Ecto neural progenitor cell (in vitro differentiated cells): ENCODE measurements at regions not wholly inside any gene's neighbourhood (a gene's known extent, or its start where the extent isn't known, plus 50 kb on each side); places are given as distances from the start of the nearest gene placed in this dataset.
"Not testable (repeated sequence)": the region's sequence is repeated elsewhere in the genome, so short reads cannot be mapped to it uniquely, and the experiment has no call there.

Experiments
- DNase-seq: peaks from one replicate; pipeline ENCODE4 v3.0.0-alpha.2; 2018; ENCODE audit warnings: low spot score

DNA sequence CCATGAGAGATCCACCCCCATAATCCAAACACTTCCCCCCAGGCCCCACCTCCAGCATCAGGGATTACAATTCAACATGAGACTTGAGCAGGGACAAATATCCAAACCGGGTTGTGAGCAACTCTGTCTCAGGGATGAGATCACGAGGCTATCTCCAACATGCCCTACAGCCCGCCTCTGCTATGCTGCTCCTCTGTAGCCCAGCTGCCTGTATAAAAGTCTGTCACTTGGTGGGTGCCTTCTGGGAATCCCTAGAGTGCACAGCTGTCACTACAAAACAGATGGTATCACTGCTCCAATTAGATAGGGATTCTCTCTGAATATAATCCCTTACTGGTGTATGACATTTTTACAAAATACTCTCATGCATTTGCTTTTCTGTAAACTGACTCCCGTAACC, 114.9 kb upstream of the NANOS1 start:
- DNase-seq: no peak

DNA sequence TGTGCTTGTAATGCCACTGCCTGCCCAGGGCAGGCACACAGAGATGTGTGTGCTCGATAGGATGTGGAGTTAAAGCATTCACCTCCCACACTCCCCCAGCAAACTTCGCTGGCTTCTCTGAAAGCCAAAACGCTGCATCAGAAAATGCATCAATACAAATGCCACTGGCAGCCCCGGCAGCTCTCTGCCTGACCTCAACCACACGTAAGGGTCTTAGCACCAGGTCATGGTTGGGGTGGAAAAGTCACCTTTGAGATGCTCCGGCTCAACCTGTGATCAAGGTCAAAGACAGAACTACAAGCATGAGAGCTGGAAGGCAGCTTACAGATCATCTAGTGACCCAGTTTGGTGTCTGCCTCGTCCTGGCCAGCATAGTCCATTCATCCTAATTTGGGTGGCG, 114.4 kb upstream of the NANOS1 start:
- no peak for DNase-seq

DNA sequence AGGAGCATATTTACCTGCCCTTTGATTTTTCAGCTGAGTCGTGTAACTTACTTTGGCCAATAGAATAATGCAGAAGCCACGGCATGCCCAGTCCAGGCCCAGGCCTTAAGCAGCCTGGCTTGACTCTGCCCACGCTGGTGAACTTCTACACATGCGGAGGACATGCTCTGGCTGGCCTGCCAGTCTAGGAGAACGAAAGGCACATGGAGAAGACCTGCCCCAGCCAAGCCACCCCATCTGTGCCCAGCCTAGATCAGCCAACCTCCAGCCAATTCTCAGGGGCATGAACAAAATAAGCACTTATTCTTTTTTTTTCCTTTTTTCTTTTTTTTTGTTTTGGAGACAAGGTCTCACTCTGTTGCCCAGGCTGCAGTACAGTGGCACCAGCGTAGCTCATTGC, 112.7 kb upstream of the NANOS1 start:
- DNase-seq: no peak

DNA sequence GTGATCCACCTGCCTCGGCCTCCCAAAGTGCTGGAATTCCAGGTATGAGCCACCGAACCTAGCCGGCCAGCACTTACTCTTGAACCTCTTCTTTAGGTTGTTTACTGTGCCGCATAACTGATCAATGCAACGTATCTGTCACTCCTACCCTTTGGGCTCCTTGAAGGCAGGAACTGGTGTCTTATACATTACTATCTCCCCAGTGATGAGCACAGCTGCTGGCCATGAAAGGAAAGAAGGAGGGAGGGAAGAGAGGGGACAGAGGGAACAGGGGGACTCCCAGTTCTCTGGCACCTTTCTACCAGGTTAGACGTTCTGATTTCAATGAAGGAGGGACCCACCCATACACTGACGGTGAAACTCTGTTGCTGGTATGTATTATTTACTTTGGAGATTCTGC, 111.8 kb upstream of the NANOS1 start:
- DNase-seq: no peak

DNA sequence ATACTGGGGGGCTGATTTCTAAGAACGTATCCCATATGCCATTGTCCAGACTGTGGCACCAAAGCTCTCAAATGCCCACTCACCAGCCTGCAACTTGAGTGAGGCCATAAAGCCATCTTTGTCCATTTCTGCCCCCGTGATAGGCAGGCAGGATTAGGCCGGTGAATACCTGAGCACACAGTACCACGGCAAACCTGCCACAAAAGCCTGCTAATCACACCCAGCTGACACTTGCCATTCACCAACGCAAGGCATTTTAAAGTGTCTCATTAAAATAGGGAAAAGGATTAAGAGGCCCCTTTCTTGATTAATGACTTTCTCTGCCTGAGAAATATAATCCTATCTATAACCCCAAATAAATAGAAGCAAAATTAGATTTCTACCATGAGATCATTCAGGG, 111.4 kb upstream of the NANOS1 start:
- DNase-seq: no peak

DNA sequence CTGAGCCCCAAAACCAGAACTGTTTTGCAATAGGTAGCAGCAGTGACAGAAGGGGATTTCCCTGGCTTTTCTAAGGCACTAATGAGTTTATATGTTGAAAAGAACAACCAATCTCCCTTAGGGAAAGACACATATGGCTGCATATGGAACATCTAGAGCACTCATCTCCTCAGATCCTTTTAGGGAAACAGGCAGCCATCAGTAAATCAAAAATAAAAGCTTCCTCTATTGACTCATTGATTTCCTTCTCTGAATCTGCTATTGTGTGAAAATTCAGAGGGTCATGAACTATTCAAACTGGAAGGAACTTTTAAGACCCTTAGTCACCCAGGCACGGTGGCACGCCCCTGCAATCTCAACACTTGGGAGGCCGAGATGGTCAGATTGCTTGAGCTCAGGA, 110.9 kb upstream of the NANOS1 start:
- no peak for DNase-seq

DNA sequence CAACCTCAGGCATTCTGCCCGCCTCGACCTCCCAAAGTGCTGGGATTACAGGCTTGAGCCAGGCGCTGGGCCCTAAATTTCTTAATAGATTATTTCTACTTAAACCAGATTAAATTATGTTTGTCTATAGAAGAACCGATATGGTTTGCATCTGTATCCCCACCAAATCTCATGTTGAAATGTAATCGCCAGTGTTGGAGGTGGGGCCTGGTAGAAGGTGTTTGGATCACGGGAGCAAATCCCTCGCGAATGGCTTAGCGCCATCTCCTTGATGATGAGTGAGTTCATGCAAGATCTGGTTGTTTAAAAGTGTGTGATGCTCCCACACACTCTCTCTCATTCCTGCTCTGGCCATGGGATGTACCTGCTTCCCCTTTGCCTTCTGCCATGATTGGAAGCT, 109.3 kb upstream of the NANOS1 start:
- no peak for DNase-seq

DNA sequence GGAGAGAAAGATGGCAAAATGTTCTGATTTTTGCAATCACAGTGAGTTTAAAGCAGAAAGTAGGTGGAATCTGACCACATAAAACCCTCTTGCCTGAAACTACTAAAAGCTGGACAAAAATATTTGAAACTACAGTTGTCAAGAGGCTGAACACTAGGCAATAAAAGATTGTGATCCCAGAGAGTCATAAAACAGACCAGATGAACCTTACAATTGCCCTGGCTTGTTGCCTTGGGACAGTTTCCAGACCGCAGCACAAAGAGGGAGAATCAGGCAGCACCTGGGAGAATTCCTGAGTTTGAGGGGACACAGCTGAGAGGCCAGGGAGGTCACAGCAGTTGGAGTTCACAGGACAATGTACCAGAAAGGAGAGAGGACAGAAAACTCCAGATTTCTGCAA, 107.3 kb upstream of the NANOS1 start:
- no peak for DNase-seq

DNA sequence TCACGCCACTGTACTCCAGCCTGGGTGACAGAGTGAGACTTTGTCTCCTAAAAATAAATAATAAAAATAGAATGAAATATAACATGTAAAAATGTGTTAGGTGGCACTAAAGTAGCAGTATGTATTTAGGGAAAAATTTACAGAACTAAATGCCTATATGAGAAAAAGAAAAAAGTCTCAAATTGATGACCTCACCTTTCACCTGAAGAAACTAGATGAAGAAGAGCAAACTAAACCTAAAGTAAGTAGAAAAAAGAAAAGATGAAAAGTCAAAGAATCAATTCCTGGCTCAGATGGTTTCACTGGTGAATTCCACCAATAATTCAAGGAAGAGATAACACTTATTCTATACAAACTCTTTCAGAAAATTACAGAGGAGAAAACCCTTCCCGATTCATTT, 106.5 kb upstream of the NANOS1 start:
- no peak for DNase-seq

DNA sequence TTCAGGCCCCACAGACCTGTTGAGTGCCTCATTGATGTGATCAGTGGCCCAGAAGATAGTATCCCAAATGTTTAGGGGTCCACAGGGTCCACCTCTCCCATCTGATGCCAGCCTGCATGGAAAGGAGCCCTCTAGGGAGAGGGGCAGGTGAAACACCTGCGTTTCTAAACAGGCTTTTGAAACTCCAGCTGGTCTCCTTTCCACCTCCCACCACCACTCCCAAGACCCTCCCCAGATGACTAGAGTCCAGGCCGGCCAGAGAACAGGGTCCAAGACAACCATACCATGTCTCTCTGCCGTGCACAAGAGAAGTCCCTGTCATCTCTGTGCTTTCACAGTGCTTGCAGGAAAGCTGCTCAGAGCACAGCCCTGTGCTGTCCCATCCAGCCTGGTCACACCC, 105.0 kb upstream of the NANOS1 start:
- DNase-seq: no peak

DNA sequence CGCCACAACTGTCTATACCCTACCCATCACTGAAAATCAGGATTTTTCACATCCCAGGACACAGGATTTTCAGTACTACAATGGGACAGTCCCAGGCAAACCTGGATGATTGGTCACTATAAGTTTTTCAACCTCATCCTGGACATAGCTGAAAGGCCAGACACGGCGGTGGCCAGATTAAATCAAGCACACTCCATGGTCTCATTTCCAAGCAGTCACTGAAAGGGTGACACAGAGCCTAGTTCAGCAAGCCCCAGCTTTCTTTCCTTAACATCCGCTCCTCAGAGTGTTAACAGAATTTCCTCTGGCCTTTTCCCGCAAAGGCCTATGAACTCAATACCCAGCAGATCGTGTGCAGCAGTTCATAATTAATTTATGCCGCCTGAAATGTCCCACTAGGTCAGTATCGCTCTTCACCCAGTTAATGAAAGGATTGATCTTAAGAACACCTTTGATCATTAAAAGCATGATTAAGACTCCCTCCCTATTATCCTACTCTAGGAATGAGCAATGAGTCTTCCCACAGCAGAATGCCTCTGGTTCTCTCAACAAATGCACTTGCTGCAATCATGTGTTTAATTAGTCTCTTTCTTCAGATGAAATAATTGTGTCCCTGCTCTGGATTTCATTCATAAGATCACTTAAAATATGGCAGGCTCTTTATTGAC, 104.0 kb upstream of the NANOS1 start:
- no peak for DNase-seq

DNA sequence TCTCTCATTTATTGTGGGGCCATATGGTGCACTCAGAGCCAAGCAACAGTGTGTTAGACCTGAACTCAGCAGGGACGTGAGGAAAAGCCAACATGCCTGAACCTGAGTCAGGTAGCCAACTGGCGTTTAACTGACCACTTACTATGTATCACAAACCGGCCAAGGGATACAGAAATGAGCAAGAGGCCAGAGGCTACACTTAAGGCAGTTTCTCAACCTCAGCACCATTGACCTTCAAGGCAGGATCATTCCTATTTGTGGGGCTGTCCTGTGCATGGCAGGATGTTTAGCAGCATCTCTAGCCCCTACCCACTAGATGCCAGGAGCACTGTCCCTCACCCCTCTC, 103.5 kb upstream of the NANOS1 start:
- no peak for DNase-seq

DNA sequence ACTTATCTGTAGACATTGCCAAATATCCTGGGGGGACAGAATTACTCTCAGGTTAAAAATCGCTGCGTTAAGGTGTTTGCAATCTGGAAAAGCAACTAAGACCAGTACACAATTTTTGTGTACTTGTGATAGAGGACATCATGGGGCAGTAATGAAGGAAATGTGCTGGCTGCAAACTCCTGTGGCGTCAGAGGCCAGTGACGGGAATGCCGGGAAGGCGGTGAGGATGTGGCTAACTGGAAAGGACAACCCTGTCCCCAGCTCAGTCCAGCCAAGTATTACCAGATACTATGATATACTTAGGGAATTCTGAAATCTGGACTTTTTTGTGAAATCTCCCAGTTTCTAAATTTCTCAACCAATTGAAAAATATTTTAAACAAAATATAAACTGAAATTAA, 103.1 kb upstream of the NANOS1 start:
- no peak for DNase-seq

DNA sequence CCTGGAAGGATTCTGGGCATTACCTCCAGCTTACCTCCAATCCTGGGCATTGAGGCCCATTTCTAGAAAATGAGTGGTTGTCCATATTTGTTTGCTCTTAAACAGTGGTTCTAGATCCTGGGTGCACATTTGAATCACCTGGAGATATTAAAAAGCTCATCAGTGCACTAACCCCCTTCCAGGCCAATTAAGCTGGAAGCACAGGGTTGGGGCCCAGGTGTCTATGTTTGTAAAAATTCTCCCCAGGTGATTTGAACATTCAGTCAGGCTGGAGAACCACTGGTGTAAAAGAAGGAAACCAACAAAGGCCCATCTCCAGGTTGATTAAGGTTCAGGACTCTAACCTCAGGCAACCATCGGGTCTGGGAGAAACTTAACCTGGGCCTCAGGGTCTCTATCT, 102.6 kb upstream of the NANOS1 start:
- no peak for DNase-seq

DNA sequence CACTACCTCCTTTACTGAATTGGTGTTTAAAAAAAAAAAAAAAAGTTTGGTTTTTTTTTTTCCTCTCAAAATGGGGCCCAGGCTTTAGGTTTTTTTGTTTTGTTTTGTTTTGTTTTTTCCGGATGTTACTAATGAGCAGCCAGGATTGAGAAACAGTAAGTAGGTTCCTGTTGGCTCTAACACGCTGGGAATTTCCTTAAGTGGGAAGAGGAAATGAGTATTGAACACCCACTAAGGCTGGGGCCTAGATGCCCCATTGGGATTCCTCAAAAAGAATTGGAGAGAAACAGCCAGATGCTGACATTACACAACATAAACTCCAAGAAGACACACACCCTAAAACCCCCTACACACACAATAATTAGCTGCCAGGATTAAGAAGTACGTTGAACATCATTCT, 102.2 kb upstream of the NANOS1 start:
- no peak for DNase-seq

DNA sequence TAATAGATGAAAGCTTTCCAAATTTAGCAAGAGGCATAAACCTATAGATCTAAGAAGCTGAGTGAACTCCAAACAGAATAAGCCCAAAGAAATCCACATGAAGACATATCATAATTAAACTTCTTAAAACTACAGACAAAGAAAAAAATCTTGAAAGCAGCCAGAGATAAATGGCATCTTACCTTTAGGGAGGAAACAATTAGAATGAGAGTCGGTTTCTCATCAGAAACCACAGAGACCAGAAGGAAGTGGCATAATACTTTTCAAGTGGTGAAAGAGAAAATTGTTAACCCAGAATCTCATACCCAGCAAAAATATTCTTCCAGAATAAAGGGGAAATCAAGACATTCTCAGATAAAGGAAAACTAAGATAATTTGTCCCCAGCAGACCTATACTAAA, 98.9 kb upstream of the NANOS1 start:
- no peak for DNase-seq

DNA sequence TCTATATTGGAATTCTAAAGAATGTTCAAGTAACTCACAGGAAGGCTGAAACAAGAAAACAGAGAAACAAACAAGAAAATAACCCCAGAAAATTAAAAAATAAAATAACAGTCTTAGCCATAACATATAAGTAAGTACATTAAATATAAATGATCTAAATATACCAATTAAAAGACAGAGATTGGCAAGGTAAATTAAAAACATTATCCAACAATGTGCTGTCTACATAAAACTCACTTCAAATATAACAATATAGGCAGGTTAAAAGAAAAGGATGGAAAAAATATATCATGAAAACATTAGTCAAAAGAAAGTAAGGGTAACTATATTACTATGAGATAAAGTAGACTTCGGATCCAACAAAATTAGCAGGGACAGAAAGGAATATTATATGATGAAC, 98.1 kb upstream of the NANOS1 start:
- DNase-seq: no peak

DNA sequence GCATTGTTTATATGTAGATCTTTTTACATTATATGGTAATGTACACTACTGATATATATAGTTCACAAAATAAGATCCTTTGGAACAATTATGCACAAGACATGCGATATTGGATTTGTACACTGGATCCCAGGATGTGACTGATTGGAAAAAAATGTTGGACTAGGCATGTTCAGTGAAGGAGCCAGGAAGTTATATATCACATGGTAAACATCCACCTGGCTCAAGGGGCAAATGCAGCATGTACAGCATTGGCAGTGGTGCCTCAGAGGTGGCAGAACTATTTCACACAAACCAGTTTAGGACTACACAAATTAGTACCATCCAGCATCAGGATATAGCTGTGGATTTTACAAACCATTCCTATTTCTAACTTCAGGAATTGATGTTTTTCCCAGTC, 97.4 kb upstream of the NANOS1 start:
- not testable (repeated sequence) for DNase-seq

DNA sequence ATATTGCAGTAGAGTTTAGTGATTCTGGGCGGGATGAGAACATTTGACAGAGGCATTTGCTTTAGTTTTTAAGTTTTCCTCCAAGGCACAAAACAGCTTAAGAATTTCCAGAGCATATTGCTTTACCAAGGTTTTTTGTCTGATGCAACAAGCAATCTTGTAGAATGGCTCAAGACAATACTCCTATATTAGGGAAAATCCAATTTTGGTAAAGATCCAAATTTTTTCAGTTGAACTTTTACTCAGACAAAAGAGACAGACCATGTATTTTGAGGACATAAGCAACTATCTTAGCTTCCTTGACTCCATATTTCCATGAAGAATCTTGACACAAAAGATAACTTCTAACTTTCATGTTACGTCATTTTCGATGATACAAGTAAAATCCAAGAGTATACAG, 92.3 kb upstream of the NANOS1 start:
- no peak for DNase-seq

DNA sequence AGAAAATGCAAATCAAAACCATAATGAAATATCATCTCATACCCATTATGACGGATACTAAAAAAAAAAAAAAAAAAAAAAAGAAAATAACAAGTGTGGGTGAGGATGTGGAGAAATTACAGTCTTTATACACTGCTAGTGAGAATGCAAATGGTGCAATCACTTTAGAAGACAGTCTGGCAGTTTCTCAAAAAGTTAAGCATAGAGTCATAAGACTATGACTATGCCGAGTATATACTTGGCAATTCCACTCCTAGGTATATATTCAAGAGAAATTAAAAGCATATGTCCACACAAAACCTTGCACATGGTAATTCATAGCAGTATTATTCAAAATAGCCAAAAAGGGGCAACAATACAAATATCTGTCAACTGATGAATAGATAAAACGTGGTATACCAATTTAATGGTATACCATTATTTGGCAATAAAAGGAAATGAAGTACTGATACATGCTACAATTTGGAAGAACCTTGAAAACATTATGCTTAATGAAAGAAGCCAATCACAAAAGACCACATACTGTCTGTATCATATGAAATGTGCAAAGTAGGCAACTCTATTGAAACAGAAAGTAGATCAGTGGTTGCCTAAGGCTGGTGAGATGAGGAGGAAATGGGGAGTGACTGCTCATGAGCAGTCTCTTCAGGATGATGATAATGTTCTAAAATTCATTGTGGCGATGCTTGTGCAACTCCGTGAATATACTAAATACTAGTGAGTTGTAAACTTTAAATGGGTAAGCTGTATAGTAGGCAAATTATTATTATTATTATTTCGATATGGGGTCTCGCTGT, 90.1 kb upstream of the NANOS1 start:
- no peak for DNase-seq

DNA sequence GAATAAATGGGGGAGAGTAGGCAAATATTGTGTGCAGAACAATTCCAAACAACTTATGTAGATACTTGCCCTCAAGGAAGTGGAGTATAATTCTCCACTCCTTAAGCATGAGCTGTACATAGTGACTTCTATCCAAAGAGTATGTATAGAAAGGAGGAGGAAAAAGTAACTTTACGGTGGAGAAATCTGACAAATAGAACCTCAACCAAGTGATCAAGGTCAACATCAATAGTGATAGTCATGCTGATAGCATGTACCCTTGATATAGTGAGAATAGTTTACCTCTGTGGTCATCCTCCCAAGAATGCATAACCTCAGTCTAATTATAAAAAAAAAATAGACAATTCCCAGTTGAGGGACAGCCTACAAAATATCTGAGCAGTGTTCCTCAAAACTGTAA, 89.1 kb upstream of the NANOS1 start:
- DNase-seq: no peak

DNA sequence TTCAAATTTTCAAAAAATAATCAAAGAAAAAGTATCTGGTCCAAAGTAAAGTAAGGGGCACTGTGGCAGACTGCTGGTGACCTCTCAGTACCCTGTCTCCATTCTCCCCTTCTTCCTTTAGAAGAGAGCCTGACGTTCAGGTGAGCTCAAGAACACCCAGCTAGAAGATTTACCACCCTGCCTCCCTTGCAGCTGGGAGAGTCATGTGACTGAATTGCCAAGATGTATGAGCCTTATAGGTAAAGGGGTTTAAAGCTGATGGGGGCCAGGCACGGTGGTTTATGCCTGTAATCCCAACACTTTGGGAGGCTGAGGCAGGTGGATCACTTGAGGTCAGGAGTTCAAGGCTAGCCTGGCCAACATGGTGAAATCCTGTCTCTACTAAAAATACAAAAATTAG, 86.3 kb upstream of the NANOS1 start:
- no peak for DNase-seq

DNA sequence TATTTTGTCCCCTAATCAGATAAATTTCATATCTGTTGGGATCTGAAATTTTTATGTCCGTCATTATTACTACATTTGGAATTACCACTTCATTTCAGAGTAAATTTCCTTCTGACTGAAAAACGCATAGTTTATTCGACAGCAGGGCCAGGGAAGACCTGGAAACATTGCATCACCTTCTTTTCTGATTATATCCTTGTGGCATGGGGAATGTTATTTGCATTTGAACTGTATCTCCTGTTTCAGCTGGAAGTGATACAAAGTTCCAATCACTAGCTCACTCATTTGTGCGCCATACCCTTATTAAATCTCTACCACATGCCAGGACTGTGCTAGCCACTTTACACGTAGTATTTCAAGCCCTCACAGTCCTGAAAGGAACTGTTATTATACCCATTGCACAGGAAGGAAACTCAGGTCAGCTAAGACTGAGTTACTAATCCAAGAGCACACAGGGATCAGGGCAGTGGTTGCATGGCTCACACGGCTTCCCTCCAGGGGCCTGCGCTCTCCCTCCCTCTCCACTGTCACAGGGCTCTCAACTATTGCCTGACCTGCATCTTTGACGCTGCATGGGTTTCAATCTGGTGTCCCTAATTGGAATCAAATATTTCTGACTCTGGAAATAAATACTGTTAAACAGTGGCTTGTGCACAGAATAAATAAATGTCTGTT, 84.4 kb upstream of the NANOS1 start:
- no peak for DNase-seq

DNA sequence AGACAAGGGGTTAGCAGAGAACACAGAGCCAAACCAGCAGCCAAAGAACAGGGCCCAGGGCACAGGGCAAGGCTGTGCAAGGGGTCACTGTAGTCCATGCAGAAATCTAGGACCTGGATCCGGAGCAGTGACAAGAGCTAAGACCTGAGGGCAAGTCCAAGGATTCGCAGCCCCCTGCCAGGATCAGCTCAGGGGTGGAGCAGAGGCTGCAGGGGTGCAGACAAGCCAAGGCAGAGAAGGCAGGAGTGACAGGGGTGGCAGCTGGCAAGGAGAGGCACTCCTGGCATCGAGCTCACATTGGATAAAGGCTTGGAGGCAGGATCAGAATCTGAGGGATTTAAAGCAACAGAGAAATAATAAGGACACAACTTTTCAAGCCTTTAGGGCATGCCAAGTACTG, 80.7 kb upstream of the NANOS1 start:
- DNase-seq: no peak
